ENCODE measurements at regions not wholly inside any gene's neighbourhood (a gene's known extent, or its start where the extent isn't known, plus 50 kb on each side); places are given as distances from the start of the nearest gene placed in this dataset.

- H3K36me3 Mint-ChIP-seq (ENCODE audit: low read depth) = no peaks in the 10 kb centered on the region
- no peak overlapping the region for H3K4me3 Mint-ChIP-seq
- ATAC-seq (no peak), DNase-seq (no peak)
- H3K4me1 Mint-ChIP-seq = no peaks in the 10 kb centered on the region
- no peaks in the 10 kb centered on the region for H3K9me3 ChIP-seq (ENCODE audit: control insufficient read depth, low read length, poor library complexity, severe bottlenecking)
- no peak overlapping the region for H3K27ac Mint-ChIP-seq
- no peaks in the 10 kb centered on the region for H3K27me3 Mint-ChIP-seq
Observed at GRCh38 chr2:23153484-23153883, 231.5 kb upstream of the KLHL29 start.

GRCh38 chr2:23155022-23155421 is 230.0 kb upstream of the KLHL29 start:
- no peaks in the 10 kb centered on the region for H3K9me3 ChIP-seq (ENCODE audit: control insufficient read depth, low read length, poor library complexity, severe bottlenecking)
- Mint-ChIP-seq H3K4me3 (no peak overlapping the region), H3K36me3 (ENCODE audit: low read depth) (no peaks in the 10 kb centered on the region), H3K4me1 (no peaks in the 10 kb centered on the region), H3K27me3 (no peaks in the 10 kb centered on the region), H3K27ac (no peak overlapping the region)
- ATAC-seq (no peak), DNase-seq (no peak)

- Mint-ChIP-seq H3K27ac (no peak overlapping the region), H3K27me3 (no peaks in the 10 kb centered on the region), H3K4me1 (no peaks in the 10 kb centered on the region), H3K36me3 (ENCODE audit: low read depth) (no peaks in the 10 kb centered on the region), H3K4me3 (no peak overlapping the region)
- ATAC-seq = no peak
- no peaks in the 10 kb centered on the region for H3K9me3 ChIP-seq (ENCODE audit: control insufficient read depth, low read length, poor library complexity, severe bottlenecking)
- no peak for DNase-seq
Observed at GRCh38 chr2:23157812-23158211, 227.2 kb upstream of the KLHL29 start.

GRCh38 chr2:23158306-23158705 is 226.7 kb upstream of the KLHL29 start:
- no peak overlapping the region for H3K4me3 Mint-ChIP-seq
- no peaks in the 10 kb centered on the region for H3K36me3 Mint-ChIP-seq (ENCODE audit: low read depth)
- DNase-seq (no peak), ATAC-seq (no peak)
- H3K27ac Mint-ChIP-seq = no peak overlapping the region
- no peaks in the 10 kb centered on the region for H3K9me3 ChIP-seq (ENCODE audit: control insufficient read depth, low read length, poor library complexity, severe bottlenecking)
- H3K27me3 Mint-ChIP-seq = no peaks in the 10 kb centered on the region
- no peaks in the 10 kb centered on the region for H3K4me1 Mint-ChIP-seq

GRCh38 chr2:23159746-23160405 is 225.1 kb upstream of the KLHL29 start:
- ATAC-seq = no peak
- no peak for DNase-seq
- Mint-ChIP-seq H3K4me3 (no peak overlapping the region), H3K27ac (no peak overlapping the region), H3K27me3 (no peaks in the 10 kb centered on the region), H3K36me3 (ENCODE audit: low read depth) (no peaks in the 10 kb centered on the region), H3K4me1 (no peaks in the 10 kb centered on the region)
- H3K9me3 ChIP-seq (ENCODE audit: control insufficient read depth, low read length, poor library complexity, severe bottlenecking) = no peaks in the 10 kb centered on the region

- DNase-seq (no peak), ATAC-seq (no peak)
- Mint-ChIP-seq H3K4me1 (no peaks in the 10 kb centered on the region), H3K27me3 (peaks cover 10% of the 10 kb centered on the region), H3K4me3 (no peak overlapping the region), H3K36me3 (ENCODE audit: low read depth) (no peaks in the 10 kb centered on the region), H3K27ac (no peak overlapping the region)
- H3K9me3 ChIP-seq (ENCODE audit: control insufficient read depth, low read length, poor library complexity, severe bottlenecking) = no peaks in the 10 kb centered on the region
Observed at GRCh38 chr2:23164173-23164572, 220.8 kb upstream of the KLHL29 start.

GRCh38 chr2:23169896-23170295 is 215.1 kb upstream of the KLHL29 start:
- no peak for ATAC-seq
- H3K4me1 Mint-ChIP-seq = no peaks in the 10 kb centered on the region
- H3K27me3 Mint-ChIP-seq = peaks cover 10% of the 10 kb centered on the region

GRCh38 chr2:23171108-23171507 is 213.9 kb upstream of the KLHL29 start:
- no peak overlapping the region for H3K4me3 Mint-ChIP-seq
- H3K4me1 Mint-ChIP-seq = no peaks in the 10 kb centered on the region
- H3K36me3 Mint-ChIP-seq (ENCODE audit: low read depth) = no peaks in the 10 kb centered on the region
- H3K27ac Mint-ChIP-seq = no peak overlapping the region
- H3K9me3 ChIP-seq (ENCODE audit: control insufficient read depth, low read length, poor library complexity, severe bottlenecking) = no peaks in the 10 kb centered on the region
- DNase-seq (no peak), ATAC-seq (no peak)
- H3K27me3 Mint-ChIP-seq = peaks cover 5% of the 10 kb centered on the region

More at GRCh38 chr2:23169896-23170295, 215.1 kb upstream of the KLHL29 start:
- DNase-seq = no peak
- no peak overlapping the region for H3K4me3 Mint-ChIP-seq
- H3K36me3 Mint-ChIP-seq (ENCODE audit: low read depth) = no peaks in the 10 kb centered on the region
- H3K27ac Mint-ChIP-seq = no peak overlapping the region
- no peaks in the 10 kb centered on the region for H3K9me3 ChIP-seq (ENCODE audit: control insufficient read depth, low read length, poor library complexity, severe bottlenecking)

- Mint-ChIP-seq H3K4me3 (no peak overlapping the region), H3K4me1 (no peaks in the 10 kb centered on the region), H3K27ac (no peak overlapping the region), H3K36me3 (ENCODE audit: low read depth) (peaks cover 3% of the 10 kb centered on the region), H3K27me3 (no peaks in the 10 kb centered on the region)
- no peaks in the 10 kb centered on the region for H3K9me3 ChIP-seq (ENCODE audit: control insufficient read depth, low read length, poor library complexity, severe bottlenecking)
- ATAC-seq (no peak), DNase-seq (no peak)
Observed at GRCh38 chr2:23178396-23178795, 206.6 kb upstream of the KLHL29 start.

GRCh38 chr2:23183733-23184132 is 201.2 kb upstream of the KLHL29 start:
- H3K36me3 Mint-ChIP-seq (ENCODE audit: low read depth) = peaks cover 3% of the 10 kb centered on the region
- ATAC-seq (no peak), DNase-seq (no peak)
- H3K4me1 Mint-ChIP-seq = no peaks in the 10 kb centered on the region
- H3K27ac Mint-ChIP-seq = no peak overlapping the region
- no peaks in the 10 kb centered on the region for H3K9me3 ChIP-seq (ENCODE audit: control insufficient read depth, low read length, poor library complexity, severe bottlenecking)
- H3K4me3 Mint-ChIP-seq = no peak overlapping the region
- H3K27me3 Mint-ChIP-seq = no peaks in the 10 kb centered on the region

GRCh38 chr2:23198316-23199114 is 186.5 kb upstream of the KLHL29 start:
- no peak for ATAC-seq
- H3K27ac Mint-ChIP-seq = no peak overlapping the region
- H3K9me3 ChIP-seq (ENCODE audit: control insufficient read depth, low read length, poor library complexity, severe bottlenecking) = no peaks in the 10 kb centered on the region
- H3K4me1 Mint-ChIP-seq = no peaks in the 10 kb centered on the region
- no peaks in the 10 kb centered on the region for H3K27me3 Mint-ChIP-seq
- no peak for DNase-seq
- H3K4me3 Mint-ChIP-seq = no peak overlapping the region
- H3K36me3 Mint-ChIP-seq (ENCODE audit: low read depth) = no peaks in the 10 kb centered on the region

- Mint-ChIP-seq H3K4me3 (no peak overlapping the region), H3K27me3 (no peaks in the 10 kb centered on the region), H3K4me1 (no peaks in the 10 kb centered on the region), H3K36me3 (ENCODE audit: low read depth) (no peaks in the 10 kb centered on the region), H3K27ac (no peak overlapping the region)
- ATAC-seq (no peak), DNase-seq (no peak)
- H3K9me3 ChIP-seq (ENCODE audit: control insufficient read depth, low read length, poor library complexity, severe bottlenecking) = no peaks in the 10 kb centered on the region
Observed at GRCh38 chr2:23199115-23199918, 185.7 kb upstream of the KLHL29 start.

- ATAC-seq (no peak), DNase-seq (no peak)
- Mint-ChIP-seq H3K4me1 (no peaks in the 10 kb centered on the region), H3K27ac (no peak overlapping the region), H3K36me3 (ENCODE audit: low read depth) (no peaks in the 10 kb centered on the region), H3K27me3 (no peaks in the 10 kb centered on the region), H3K4me3 (no peak overlapping the region)
- H3K9me3 ChIP-seq (ENCODE audit: control insufficient read depth, low read length, poor library complexity, severe bottlenecking) = no peaks in the 10 kb centered on the region
Observed at GRCh38 chr2:23200068-23200786, 184.8 kb upstream of the KLHL29 start.
